Right lobe of liver (tissue), 4 donors: ENCODE measurements at regions not wholly inside any gene's neighbourhood (a gene's known extent, or its start where the extent isn't known, plus 50 kb on each side); places are given as distances from the start of the nearest gene placed in this dataset.

Source experiments
- CTCF ChIP-seq, 4 donors: fragments of 200-600 bp in 3 of 4; fragments of 450-650 bp in 1 of 4; IDR thresholded peaks; one replicate each; pipeline versions ENCODE4 v1.5.1 to v1.8.0; 2016 to 2022; ENCODE audit warnings: antibody characterized with exemption in 4 of 4, mild to moderate bottlenecking in 2 of 4
- POLR2A ChIP-seq: fragments of 450-650 bp; IDR thresholded peaks from one replicate; pipeline ENCODE4 v1.6.1; 2017; ENCODE audit warnings: antibody characterized with exemption, mild to moderate bottlenecking
- donor health status: DM: no; HTN: no; CAD: no.
- donor health status: DM: no; HTN: no; CAD: no.
- donor health status: DM: no; HTN: yes; CAD: no.

GRCh38 chr13:33485247-33485646, 199.7 kb upstream of the STARD13 start:
- TF ChIP-seq CTCF (IDR thresholded peaks at IDR 0.05) (no peak), POLR2A (no peak)
